Activated naive CD8-positive, alpha-beta T cell treated with anti-CD3 and anti-CD28 coated beads, Interleukin-2, amount 10 ng/mL, durations not matched to agents 7 days and 5 days (primary cell): ENCODE measurements at regions not wholly inside any gene's neighbourhood (a gene's known extent, or its start where the extent isn't known, plus 50 kb on each side); places are given as distances from the start of the nearest gene placed in this dataset.

Experiments used
- ATAC-seq: fragments of 150-1000 bp; cut with Tn5 transposase; one replicate; pipeline ENCODE4 v1.10.0; 2021; ENCODE audit warnings: low read depth, moderate library complexity
- POLR2A ChIA-PET: fragments of 350-600 bp; sonication (Branson Sonifier 250); formaldehyde crosslinking; loops from one replicate; lab custom pipeline; 2021; ENCODE audit warnings: antibody characterized with exemption; lab: Charles Lee
- DNase-seq: peaks from one replicate; pipeline ENCODE4 v3.0.0; 2021
- H3K27ac Mint-ChIP-seq: one replicate; pipeline ENCODE4 v1.8.0; 2022; ENCODE audit warnings: mild to moderate bottlenecking, mixed read lengths
- H3K27me3 Mint-ChIP-seq: one replicate; pipeline ENCODE4 v1.8.0; 2022; ENCODE audit warnings: mild to moderate bottlenecking, moderate library complexity, mixed read lengths
- H3K36me3 Mint-ChIP-seq: one replicate; pipeline ENCODE4 v1.8.0; 2021; ENCODE audit warnings: mild to moderate bottlenecking, mixed read lengths
- H3K4me1 Mint-ChIP-seq: one replicate; pipeline ENCODE4 v1.8.0; 2021; ENCODE audit warnings: mixed read lengths
- H3K4me3 Mint-ChIP-seq: one replicate; pipeline ENCODE4 v1.8.0; 2022; ENCODE audit warnings: mild to moderate bottlenecking, moderate library complexity, mixed read lengths
- H3K9me3 Mint-ChIP-seq: one replicate; pipeline ENCODE4 v1.8.0; 2021; ENCODE audit warnings: mixed read lengths

GRCh38 chr9:557601-558201, 283.8 kb upstream of the DMRT1 start:
- Mint-ChIP-seq H3K27me3 (peaks cover 2% of the 10 kb centered on the region), H3K9me3 (no peaks in the 10 kb centered on the region), H3K27ac (no peak overlapping the region), H3K4me1 (peaks cover 7% of the 10 kb centered on the region), H3K36me3 (no peaks in the 10 kb centered on the region), H3K4me3 (no peak overlapping the region)
- no peak for ATAC-seq
- POLR2A ChIA-PET: no interaction called here
- no peak for DNase-seq

GRCh38 chr9:561427-561826, 280.1 kb upstream of the DMRT1 start:
- H3K4me1 Mint-ChIP-seq: peaks cover 7% of the 10 kb centered on the region
- H3K27ac Mint-ChIP-seq: no peak overlapping the region
- peaks cover 4% of the 10 kb centered on the region for H3K9me3 Mint-ChIP-seq
- DNase-seq: no peak
- peaks cover 2% of the 10 kb centered on the region for H3K27me3 Mint-ChIP-seq
- peaks cover 1% of the 10 kb centered on the region for H3K36me3 Mint-ChIP-seq
- no peak for ATAC-seq
- H3K4me3 Mint-ChIP-seq: no peak overlapping the region
- POLR2A ChIA-PET: no interaction called here

- peaks cover 7% of the 10 kb centered on the region for H3K4me1 Mint-ChIP-seq
- H3K4me3 Mint-ChIP-seq: no peak overlapping the region
Measured at GRCh38 chr9:563200-563599, 278.3 kb upstream of the DMRT1 start.

GRCh38 chr9:565528-565927, 276.0 kb upstream of the DMRT1 start:
- H3K4me3 Mint-ChIP-seq: no peak overlapping the region
- ATAC-seq (no peak), DNase-seq (no peak)
- H3K27me3 Mint-ChIP-seq: no peaks in the 10 kb centered on the region
- no peak overlapping the region for H3K27ac Mint-ChIP-seq
- POLR2A ChIA-PET: no interaction called here
- peaks cover 5% of the 10 kb centered on the region for H3K9me3 Mint-ChIP-seq
- peaks cover 1% of the 10 kb centered on the region for H3K36me3 Mint-ChIP-seq
- H3K4me1 Mint-ChIP-seq: no peaks in the 10 kb centered on the region

More at GRCh38 chr9:563200-563599, 278.3 kb upstream of the DMRT1 start:
- Mint-ChIP-seq H3K27ac (no peak overlapping the region), H3K27me3 (no peaks in the 10 kb centered on the region), H3K36me3 (peaks cover 1% of the 10 kb centered on the region), H3K9me3 (peaks cover 5% of the 10 kb centered on the region)
- no peak for DNase-seq
- POLR2A ChIA-PET: no interaction called here
- no peak for ATAC-seq

GRCh38 chr9:567128-567746, 274.3 kb upstream of the DMRT1 start:
- POLR2A ChIA-PET: no interaction called here
- H3K4me1 Mint-ChIP-seq: no peaks in the 10 kb centered on the region
- no peak overlapping the region for H3K4me3 Mint-ChIP-seq
- H3K27ac Mint-ChIP-seq: no peak overlapping the region
- ATAC-seq (no peak), DNase-seq (no peak)
- no peaks in the 10 kb centered on the region for H3K27me3 Mint-ChIP-seq
- peaks cover 1% of the 10 kb centered on the region for H3K36me3 Mint-ChIP-seq
- H3K9me3 Mint-ChIP-seq: peaks cover 5% of the 10 kb centered on the region

GRCh38 chr9:567747-568305, 273.7 kb upstream of the DMRT1 start:
- H3K4me1 Mint-ChIP-seq: no peaks in the 10 kb centered on the region
- POLR2A ChIA-PET: no interaction called here
- DNase-seq: no peak
- peaks cover 5% of the 10 kb centered on the region for H3K9me3 Mint-ChIP-seq
- H3K36me3 Mint-ChIP-seq: peaks cover 1% of the 10 kb centered on the region
- no peak for ATAC-seq
- H3K27ac Mint-ChIP-seq: no peak overlapping the region
- no peaks in the 10 kb centered on the region for H3K27me3 Mint-ChIP-seq
- H3K4me3 Mint-ChIP-seq: no peak overlapping the region

GRCh38 chr9:569296-569695, 272.2 kb upstream of the DMRT1 start:
- H3K27me3 Mint-ChIP-seq: no peaks in the 10 kb centered on the region
- peaks cover 5% of the 10 kb centered on the region for H3K9me3 Mint-ChIP-seq
- POLR2A ChIA-PET: no interaction called here
- ATAC-seq (no peak), DNase-seq (no peak)
- H3K4me1 Mint-ChIP-seq: no peaks in the 10 kb centered on the region
- no peak overlapping the region for H3K4me3 Mint-ChIP-seq
- H3K36me3 Mint-ChIP-seq: peaks cover 1% of the 10 kb centered on the region
- no peak overlapping the region for H3K27ac Mint-ChIP-seq

- H3K4me1 Mint-ChIP-seq: no peaks in the 10 kb centered on the region
- no peak overlapping the region for H3K4me3 Mint-ChIP-seq
- H3K27me3 Mint-ChIP-seq: no peaks in the 10 kb centered on the region
- no peak for ATAC-seq
- H3K27ac Mint-ChIP-seq: no peak overlapping the region
- POLR2A ChIA-PET: no interaction called here
- H3K36me3 Mint-ChIP-seq: peaks cover 1% of the 10 kb centered on the region
- DNase-seq: no peak
- H3K9me3 Mint-ChIP-seq: peaks cover 5% of the 10 kb centered on the region
Measured at GRCh38 chr9:570187-570586, 271.3 kb upstream of the DMRT1 start.

GRCh38 chr9:571066-571465, 270.4 kb upstream of the DMRT1 start:
- no peaks in the 10 kb centered on the region for H3K27me3 Mint-ChIP-seq
- H3K36me3 Mint-ChIP-seq: no peaks in the 10 kb centered on the region
- peaks cover 2% of the 10 kb centered on the region for H3K9me3 Mint-ChIP-seq
- DNase-seq: no peak
- no peaks in the 10 kb centered on the region for H3K4me1 Mint-ChIP-seq
- no peak overlapping the region for H3K4me3 Mint-ChIP-seq
- POLR2A ChIA-PET: no interaction called here
- no peak for ATAC-seq
- no peak overlapping the region for H3K27ac Mint-ChIP-seq

GRCh38 chr9:571741-572140, 269.8 kb upstream of the DMRT1 start:
- Mint-ChIP-seq H3K27ac (no peak overlapping the region), H3K4me1 (no peaks in the 10 kb centered on the region), H3K36me3 (no peaks in the 10 kb centered on the region), H3K4me3 (no peak overlapping the region), H3K27me3 (no peaks in the 10 kb centered on the region), H3K9me3 (peaks cover 1% of the 10 kb centered on the region)
- no peak for ATAC-seq
- no peak for DNase-seq
- POLR2A ChIA-PET: no interaction called here

GRCh38 chr9:573691-574410, 267.6 kb upstream of the DMRT1 start:
- Mint-ChIP-seq H3K36me3 (no peaks in the 10 kb centered on the region), H3K4me1 (no peaks in the 10 kb centered on the region), H3K27ac (no peak overlapping the region), H3K4me3 (no peak overlapping the region), H3K9me3 (no peaks in the 10 kb centered on the region), H3K27me3 (no peaks in the 10 kb centered on the region)
- DNase-seq: no peak
- POLR2A ChIA-PET: no interaction called here
- no peak for ATAC-seq

- H3K27ac Mint-ChIP-seq: no peak overlapping the region
- POLR2A ChIA-PET: no interaction called here
Measured at GRCh38 chr9:575139-575538, 266.4 kb upstream of the DMRT1 start.

GRCh38 chr9:580652-581342, 260.7 kb upstream of the DMRT1 start:
- no peak for DNase-seq
- no peak for ATAC-seq
- no peaks in the 10 kb centered on the region for H3K9me3 Mint-ChIP-seq
- H3K4me3 Mint-ChIP-seq: no peak overlapping the region
- H3K27me3 Mint-ChIP-seq: no peaks in the 10 kb centered on the region
- H3K36me3 Mint-ChIP-seq: no peaks in the 10 kb centered on the region
- no peak overlapping the region for H3K27ac Mint-ChIP-seq
- POLR2A ChIA-PET: no interaction called here
- H3K4me1 Mint-ChIP-seq: no peaks in the 10 kb centered on the region

More at GRCh38 chr9:575139-575538, 266.4 kb upstream of the DMRT1 start:
- Mint-ChIP-seq H3K9me3 (no peaks in the 10 kb centered on the region), H3K36me3 (no peaks in the 10 kb centered on the region), H3K4me1 (no peaks in the 10 kb centered on the region), H3K4me3 (no peak overlapping the region), H3K27me3 (no peaks in the 10 kb centered on the region)
- no peak for ATAC-seq
- no peak for DNase-seq
